ENCODE measurements at regions not wholly inside any gene's neighbourhood (a gene's known extent, or its start where the extent isn't known, plus 50 kb on each side); places are given as distances from the start of the nearest gene placed in this dataset.

DNA sequence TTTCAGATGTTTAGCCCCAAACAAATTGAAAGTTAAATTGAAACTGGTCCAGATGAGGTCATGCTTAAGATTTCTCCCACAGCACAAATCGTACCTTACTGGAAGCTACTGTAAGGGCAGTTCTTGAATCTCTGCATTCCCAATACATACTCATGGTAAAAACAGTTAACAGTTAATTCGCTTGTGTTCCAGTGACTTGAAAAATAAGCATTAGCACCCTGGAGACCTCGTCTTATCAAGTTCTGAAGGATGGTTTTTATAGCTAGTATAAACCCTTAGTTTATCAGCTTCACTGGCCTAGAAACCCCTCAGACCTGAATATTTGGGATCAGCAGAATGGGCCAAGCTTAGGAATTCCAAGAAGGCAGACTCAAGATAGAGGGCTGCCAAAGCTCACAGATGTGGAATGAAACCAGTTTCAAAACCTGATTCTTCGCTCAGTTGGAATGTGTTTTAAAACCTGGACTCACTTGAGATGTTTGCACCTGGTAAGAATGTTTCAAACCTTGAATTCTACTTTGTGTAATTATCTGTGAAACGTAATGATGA is 103.6 kb downstream of the C9orf152 start:
- H3K27ac Mint-ChIP-seq, result peak overlapping the region; percentile 88
- H3K4me1 Mint-ChIP-seq (ENCODE audit: low read depth), result peaks cover 79% of the 10 kb centered on the region

DNA sequence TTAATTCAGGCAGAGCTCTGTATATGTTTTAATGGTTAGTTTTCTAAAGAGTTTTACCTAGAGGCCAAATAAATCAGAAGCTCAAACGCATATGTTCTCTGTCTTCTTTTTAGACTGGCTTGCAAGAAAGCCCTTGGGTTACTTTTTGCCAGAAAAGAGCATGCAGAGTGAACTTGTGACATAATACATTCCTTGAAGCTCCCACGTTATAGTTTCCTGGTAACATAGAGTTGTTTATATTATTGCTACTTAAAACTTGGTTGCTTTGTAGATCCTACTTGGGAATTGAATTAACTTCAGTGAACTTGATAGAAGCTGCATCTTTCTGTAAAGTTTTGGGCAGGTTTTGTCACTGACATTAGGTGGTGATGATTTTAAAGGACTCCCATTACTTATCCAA is 102.9 kb downstream of the C9orf152 start:
- H3K27me3 Mint-ChIP-seq (ENCODE audit: insufficient read depth), result peaks cover 2% of the 10 kb centered on the region; the same call in 1 of the 2 replicates
- H3K36me3 Mint-ChIP-seq (ENCODE audit: low read depth), result no peaks in the 10 kb centered on the region
- peak; percentile 65 for DNase-seq
- TF ChIP-seq, protein P1, sequence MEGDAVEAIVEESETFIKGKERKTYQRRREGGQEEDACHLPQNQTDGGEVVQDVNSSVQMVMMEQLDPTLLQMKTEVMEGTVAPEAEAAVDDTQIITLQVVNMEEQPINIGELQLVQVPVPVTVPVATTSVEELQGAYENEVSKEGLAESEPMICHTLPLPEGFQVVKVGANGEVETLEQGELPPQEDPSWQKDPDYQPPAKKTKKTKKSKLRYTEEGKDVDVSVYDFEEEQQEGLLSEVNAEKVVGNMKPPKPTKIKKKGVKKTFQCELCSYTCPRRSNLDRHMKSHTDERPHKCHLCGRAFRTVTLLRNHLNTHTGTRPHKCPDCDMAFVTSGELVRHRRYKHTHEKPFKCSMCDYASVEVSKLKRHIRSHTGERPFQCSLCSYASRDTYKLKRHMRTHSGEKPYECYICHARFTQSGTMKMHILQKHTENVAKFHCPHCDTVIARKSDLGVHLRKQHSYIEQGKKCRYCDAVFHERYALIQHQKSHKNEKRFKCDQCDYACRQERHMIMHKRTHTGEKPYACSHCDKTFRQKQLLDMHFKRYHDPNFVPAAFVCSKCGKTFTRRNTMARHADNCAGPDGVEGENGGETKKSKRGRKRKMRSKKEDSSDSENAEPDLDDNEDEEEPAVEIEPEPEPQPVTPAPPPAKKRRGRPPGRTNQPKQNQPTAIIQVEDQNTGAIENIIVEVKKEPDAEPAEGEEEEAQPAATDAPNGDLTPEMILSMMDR (IDR thresholded peaks at IDR 0.05), result no peak
- peak overlapping the region; percentile 88 for H3K27ac Mint-ChIP-seq
- no peak overlapping the region for H3K4me3 Mint-ChIP-seq
- H3K9me3 Mint-ChIP-seq, result no peaks in the 10 kb centered on the region
- peaks cover 79% of the 10 kb centered on the region for H3K4me1 Mint-ChIP-seq (ENCODE audit: low read depth)

More for the DNA sequence above, 103.6 kb downstream of the C9orf152 start:
- Mint-ChIP-seq H3K36me3 (ENCODE audit: low read depth) (no peaks in the 10 kb centered on the region), H3K9me3 (no peaks in the 10 kb centered on the region), H3K27me3 (ENCODE audit: insufficient read depth) (no peaks in the 10 kb centered on the region), H3K4me3 (no peak overlapping the region)
- no peak for DNase-seq
- TF ChIP-seq, protein P1 (IDR thresholded peaks at IDR 0.05), result no peak

DNA sequence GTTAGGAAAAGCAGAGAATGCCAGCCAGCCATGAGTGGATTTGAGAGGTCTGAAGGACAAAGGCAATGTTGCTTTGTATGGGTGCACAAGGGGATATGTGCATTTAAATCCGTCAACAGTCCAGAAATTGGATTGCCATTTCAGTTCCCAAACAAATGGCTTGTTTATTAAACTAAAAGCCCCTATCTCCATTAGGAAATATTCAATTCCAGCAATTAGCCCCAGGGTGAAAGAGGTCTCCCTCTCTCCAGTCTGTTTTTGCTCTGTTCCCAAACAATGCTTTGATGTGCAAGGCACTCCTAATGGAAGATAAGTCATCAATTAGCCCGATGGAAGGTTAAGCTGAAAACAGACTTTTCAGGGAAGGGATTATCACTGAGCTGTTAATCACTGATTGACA is 101.3 kb downstream of the C9orf152 start:
- Mint-ChIP-seq H3K9me3 (no peaks in the 10 kb centered on the region), H3K4me1 (ENCODE audit: low read depth) (peaks cover 66% of the 10 kb centered on the region), H3K27ac (peak overlapping the region; percentile 88), H3K36me3 (ENCODE audit: low read depth) (no peaks in the 10 kb centered on the region), H3K27me3 (ENCODE audit: insufficient read depth) (peaks cover 2% of the 10 kb centered on the region; the same call in 1 of the 2 replicates), H3K4me3 (no peak overlapping the region; the same call in 1 of the 2 replicates)
- no peak for DNase-seq
- TF ChIP-seq, protein P1 (IDR thresholded peaks at IDR 0.05), result no peak

- H3K36me3 Mint-ChIP-seq (ENCODE audit: low read depth), result peaks cover 14% of the 10 kb centered on the region
- no peak overlapping the region for H3K4me3 Mint-ChIP-seq
- peaks cover 60% of the 10 kb centered on the region for H3K4me1 Mint-ChIP-seq (ENCODE audit: low read depth)
- TF ChIP-seq, protein P1 (IDR thresholded peaks at IDR 0.05), result no peak
- peaks cover 4% of the 10 kb centered on the region; the same call in 1 of the 2 replicates for H3K27me3 Mint-ChIP-seq (ENCODE audit: insufficient read depth)
- DNase-seq, result no peak
- H3K9me3 Mint-ChIP-seq, result no peaks in the 10 kb centered on the region
- H3K27ac Mint-ChIP-seq, result peak overlapping the region; percentile 71
Observed at GRCh38 chr9:110109333-110110092, 98.4 kb downstream of the C9orf152 start.

DNA sequence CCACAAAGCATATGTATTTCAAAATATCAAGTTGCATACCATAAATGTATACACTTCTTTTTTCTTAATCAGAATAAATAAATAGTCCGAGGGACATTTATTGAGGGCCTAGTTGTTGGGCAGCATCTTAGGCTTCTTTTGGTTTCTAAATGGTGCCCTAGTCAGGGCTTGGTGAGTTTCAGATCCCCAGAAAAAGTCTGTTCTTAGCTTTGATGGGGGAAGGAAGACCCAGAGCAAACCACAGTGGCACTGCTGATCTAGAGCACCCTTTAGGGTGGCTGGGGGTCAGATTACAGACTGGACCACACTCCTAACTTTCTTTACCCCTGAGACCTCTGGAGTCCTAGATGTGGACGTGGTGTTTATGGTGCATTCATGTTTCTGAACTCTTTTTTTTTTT is 97.8 kb downstream of the C9orf152 start:
- peaks cover 6% of the 10 kb centered on the region; the same call in 1 of the 2 replicates for H3K27me3 Mint-ChIP-seq (ENCODE audit: insufficient read depth)
- DNase-seq, result no peak
- H3K9me3 Mint-ChIP-seq, result no peaks in the 10 kb centered on the region
- H3K4me1 Mint-ChIP-seq (ENCODE audit: low read depth), result peaks cover 60% of the 10 kb centered on the region
- TF ChIP-seq, protein P1 (IDR thresholded peaks at IDR 0.05), result no peak
- no peak overlapping the region for H3K27ac Mint-ChIP-seq
- no peak overlapping the region for H3K4me3 Mint-ChIP-seq
- H3K36me3 Mint-ChIP-seq (ENCODE audit: low read depth), result peaks cover 21% of the 10 kb centered on the region

All from HFFc6 (cell line).